Thyroid gland (tissue), 4 donors: ENCODE measurements at regions not wholly inside any gene's neighbourhood (a gene's known extent, or its start where the extent isn't known, plus 50 kb on each side); places are given as distances from the start of the nearest gene placed in this dataset.

Experiments
- POLR2A ChIP-seq, 2 donors: fragments of 450-650 bp; IDR thresholded peaks; one replicate each; pipeline ENCODE4 v1.6.1; 2017; ENCODE audit warnings: antibody characterized with exemption in 2 of 2, mild to moderate bottlenecking in 2 of 2, moderate library complexity in 1 of 2
- TF ChIP-seq, protein P1 (sequence below), 6 experiments: fragments of 200-600 bp in 3 of 6; fragments of 450-650 bp in 3 of 6; sonication (generic) in 3 of 6; IDR thresholded peaks; one replicate each; pipeline ENCODE4 v1.5.1; 2016 to 2019; ENCODE audit warnings: antibody characterized with exemption in 6 of 6, mild to moderate bottlenecking in 2 of 6, inconsistent platforms in 1 of 6, moderate library complexity in 1 of 6

DNA sequence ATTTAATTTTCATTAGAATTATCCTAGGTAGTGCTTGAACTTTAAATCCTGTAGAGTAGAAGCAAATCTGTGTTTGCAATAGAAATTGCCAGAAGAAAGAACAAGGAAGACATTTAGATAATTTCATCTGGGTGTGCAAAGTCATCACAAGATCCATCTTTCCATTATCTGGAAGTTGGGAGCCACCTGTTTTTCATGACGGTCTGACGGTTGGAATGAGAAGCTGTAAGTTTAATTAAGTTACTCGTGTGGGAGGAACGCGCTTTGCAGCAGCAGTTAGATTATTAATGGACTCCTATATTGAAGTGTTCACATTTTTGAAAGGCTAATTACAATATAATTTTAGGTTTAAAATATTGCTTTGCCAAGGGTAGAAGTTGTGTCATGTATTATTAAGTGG lies 69.9 kb upstream of the PARD3B start:
- TF ChIP-seq, protein P1, sequence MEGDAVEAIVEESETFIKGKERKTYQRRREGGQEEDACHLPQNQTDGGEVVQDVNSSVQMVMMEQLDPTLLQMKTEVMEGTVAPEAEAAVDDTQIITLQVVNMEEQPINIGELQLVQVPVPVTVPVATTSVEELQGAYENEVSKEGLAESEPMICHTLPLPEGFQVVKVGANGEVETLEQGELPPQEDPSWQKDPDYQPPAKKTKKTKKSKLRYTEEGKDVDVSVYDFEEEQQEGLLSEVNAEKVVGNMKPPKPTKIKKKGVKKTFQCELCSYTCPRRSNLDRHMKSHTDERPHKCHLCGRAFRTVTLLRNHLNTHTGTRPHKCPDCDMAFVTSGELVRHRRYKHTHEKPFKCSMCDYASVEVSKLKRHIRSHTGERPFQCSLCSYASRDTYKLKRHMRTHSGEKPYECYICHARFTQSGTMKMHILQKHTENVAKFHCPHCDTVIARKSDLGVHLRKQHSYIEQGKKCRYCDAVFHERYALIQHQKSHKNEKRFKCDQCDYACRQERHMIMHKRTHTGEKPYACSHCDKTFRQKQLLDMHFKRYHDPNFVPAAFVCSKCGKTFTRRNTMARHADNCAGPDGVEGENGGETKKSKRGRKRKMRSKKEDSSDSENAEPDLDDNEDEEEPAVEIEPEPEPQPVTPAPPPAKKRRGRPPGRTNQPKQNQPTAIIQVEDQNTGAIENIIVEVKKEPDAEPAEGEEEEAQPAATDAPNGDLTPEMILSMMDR (IDR thresholded peaks at IDR 0.05), result no peak
- no peak for TF ChIP-seq POLR2A (IDR thresholded peaks at IDR 0.05)
